SU-DHL-6 (cell line): ENCODE measurements at regions not wholly inside any gene's neighbourhood (a gene's known extent, or its start where the extent isn't known, plus 50 kb on each side); places are given as distances from the start of the nearest gene placed in this dataset.

Experiments
- H2AFZ ChIP-seq: fragments of 200-600 bp; sonication (generic); 2 replicates; pipeline ENCODE4 v1.6.1; 2014; ENCODE audit warnings: low read depth, mild to moderate bottlenecking, moderate library complexity, mixed read lengths, antibody characterized with exemption, low read length; ENCODE audit not compliant: severe bottlenecking
- H3F3A ChIP-seq: fragments of 200-600 bp; shearing (Covaris generic); 2 replicates; pipeline ENCODE4 v1.6.0; 2016; ENCODE audit warnings: antibody characterized with exemption, mild to moderate bottlenecking; ENCODE audit not compliant: insufficient read depth
- H3K27ac ChIP-seq: fragments of 200-600 bp; sonication (generic); 2 replicates; pipeline ENCODE4 v1.5.1; 2016; ENCODE audit warnings: low read depth, mild to moderate bottlenecking, low read length, moderate library complexity, mixed read lengths
- H3K27me3 ChIP-seq: fragments of 200-600 bp; sonication (generic), shearing (Covaris generic); 2 replicates; pipeline ENCODE4 v1.6.0; 2014; ENCODE audit warnings: mild to moderate bottlenecking, low read length
- H3K36me3 ChIP-seq: fragments of 200-600 bp; sonication (generic); 2 replicates; pipeline ENCODE4 v1.6.1; 2014; ENCODE audit warnings: mild to moderate bottlenecking, low read length, mixed read lengths
- H3K4me2 ChIP-seq: fragments of 300-600, 200-600 bp; shearing (Covaris generic), sonication (generic); 2 replicates; pipeline ENCODE4 v1.6.0; 2014; ENCODE audit warnings: low read length, low read depth, mild to moderate bottlenecking; ENCODE audit not compliant: poor library complexity, severe bottlenecking
- H3K4me3 ChIP-seq: fragments of 200-600 bp; sonication (generic); 2 replicates; pipeline ENCODE4 v1.5.1; 2014; ENCODE audit warnings: antibody characterized with exemption, low read length, mild to moderate bottlenecking, mixed read lengths; ENCODE audit not compliant: insufficient read depth, poor library complexity, severe bottlenecking
- H3K79me2 ChIP-seq: fragments of 200-600 bp; sonication (generic); 2 replicates; pipeline ENCODE4 v1.6.1; 2014; ENCODE audit warnings: mild to moderate bottlenecking, low read length, moderate library complexity; ENCODE audit not compliant: insufficient read depth
- H3K9ac ChIP-seq: fragments of 200-600 bp; sonication (generic); 2 replicates; pipeline ENCODE4 v1.7.0; 2014; ENCODE audit warnings: mild to moderate bottlenecking, low read length
- H3K9me2 ChIP-seq: fragments of 200-600 bp; sonication (generic); replicated peaks from 2 replicates; pipeline ENCODE4 v1.6.1; 2014; ENCODE audit warnings: low read length; ENCODE audit not compliant: insufficient read depth
- H3K9me3 ChIP-seq: fragments of 200-600 bp; sonication (generic); 2 replicates; pipeline ENCODE4 v1.6.1; 2014; ENCODE audit warnings: low read length, mixed read lengths; ENCODE audit not compliant: insufficient read depth
- H4K20me1 ChIP-seq: fragments of 200-600 bp; sonication (generic); 2 replicates; pipeline ENCODE4 v1.6.1; 2014; ENCODE audit warnings: low read depth, mild to moderate bottlenecking, antibody characterized with exemption, low read length, moderate library complexity, mixed read lengths
- CTCF ChIP-seq: fragments of 200-600 bp; sonication (generic); IDR thresholded peaks from one replicate; pipeline ENCODE4 v1.5.1; 2017; ENCODE audit warnings: antibody characterized with exemption, mild to moderate bottlenecking, low read length, moderate library complexity; ENCODE audit not compliant: insufficient read depth, poor library complexity, severe bottlenecking
- EZH2phosphoT487 ChIP-seq: fragments of 200-600 bp; sonication (generic), shearing (Covaris generic); conservative IDR thresholded peaks from 2 replicates; pipeline ENCODE4 v1.6.1; 2018; ENCODE audit warnings: mild to moderate bottlenecking, antibody characterized with exemption, low read length, moderate library complexity, mixed read lengths

GRCh38 chr12:115467531-115467930, 783.6 kb upstream of the TBX3 start:
- no peak for TF ChIP-seq CTCF
- TF ChIP-seq EZH2phosphoT487: no peak
- H3K9me2 ChIP-seq: no peaks in the 10 kb centered on the region
- no peak overlapping the region for H3K4me3 ChIP-seq
- no peaks in the 10 kb centered on the region for H3K36me3 ChIP-seq
- H3K27ac ChIP-seq: no peak overlapping the region
- H3K79me2 ChIP-seq: no peaks in the 10 kb centered on the region
- no peak overlapping the region for H2AFZ ChIP-seq
- no peak overlapping the region for H3K9ac ChIP-seq
- no peaks in the 10 kb centered on the region for H4K20me1 ChIP-seq
- H3K27me3 ChIP-seq: no peaks in the 10 kb centered on the region; the same call in 1 of the 2 replicates
- no peaks in the 10 kb centered on the region for H3K9me3 ChIP-seq
- no peaks in the 10 kb centered on the region for H3F3A ChIP-seq
- H3K4me2 ChIP-seq: no peak overlapping the region

GRCh38 chr12:115466076-115466475, 782.1 kb upstream of the TBX3 start:
- Histone ChIP-seq H3K79me2 (no peaks in the 10 kb centered on the region), H2AFZ (no peak overlapping the region), H3K4me3 (no peak overlapping the region), H3K9me2 (no peaks in the 10 kb centered on the region), H3K4me2 (no peak overlapping the region), H3F3A (no peaks in the 10 kb centered on the region), H4K20me1 (no peaks in the 10 kb centered on the region), H3K27me3 (no peaks in the 10 kb centered on the region; the same call in 1 of the 2 replicates), H3K9ac (no peak overlapping the region), H3K36me3 (no peaks in the 10 kb centered on the region), H3K9me3 (no peaks in the 10 kb centered on the region), H3K27ac (no peak overlapping the region)
- TF ChIP-seq CTCF: no peak
- TF ChIP-seq EZH2phosphoT487: no peak

GRCh38 chr12:115464661-115465060, 780.7 kb upstream of the TBX3 start:
- H3K4me3 ChIP-seq: no peak overlapping the region
- H3K27me3 ChIP-seq: no peaks in the 10 kb centered on the region; the same call in 1 of the 2 replicates
- TF ChIP-seq EZH2phosphoT487: no peak
- no peak for TF ChIP-seq CTCF
- no peaks in the 10 kb centered on the region for H3K9me2 ChIP-seq
- H3K27ac ChIP-seq: no peak overlapping the region
- no peaks in the 10 kb centered on the region for H4K20me1 ChIP-seq
- no peak overlapping the region for H3K9ac ChIP-seq
- no peaks in the 10 kb centered on the region for H3F3A ChIP-seq
- no peaks in the 10 kb centered on the region for H3K36me3 ChIP-seq
- H3K4me2 ChIP-seq: no peak overlapping the region
- no peak overlapping the region for H2AFZ ChIP-seq
- H3K79me2 ChIP-seq: no peaks in the 10 kb centered on the region
- no peaks in the 10 kb centered on the region for H3K9me3 ChIP-seq
